ENCODE measurements at regions not wholly inside any gene's neighbourhood (a gene's known extent, or its start where the extent isn't known, plus 50 kb on each side); places are given as distances from the start of the nearest gene placed in this dataset.

GRCh38 chr18:61690418-61691138 lies 202.2 kb downstream of the RNF152 start:
- TF ChIP-seq, protein P1, sequence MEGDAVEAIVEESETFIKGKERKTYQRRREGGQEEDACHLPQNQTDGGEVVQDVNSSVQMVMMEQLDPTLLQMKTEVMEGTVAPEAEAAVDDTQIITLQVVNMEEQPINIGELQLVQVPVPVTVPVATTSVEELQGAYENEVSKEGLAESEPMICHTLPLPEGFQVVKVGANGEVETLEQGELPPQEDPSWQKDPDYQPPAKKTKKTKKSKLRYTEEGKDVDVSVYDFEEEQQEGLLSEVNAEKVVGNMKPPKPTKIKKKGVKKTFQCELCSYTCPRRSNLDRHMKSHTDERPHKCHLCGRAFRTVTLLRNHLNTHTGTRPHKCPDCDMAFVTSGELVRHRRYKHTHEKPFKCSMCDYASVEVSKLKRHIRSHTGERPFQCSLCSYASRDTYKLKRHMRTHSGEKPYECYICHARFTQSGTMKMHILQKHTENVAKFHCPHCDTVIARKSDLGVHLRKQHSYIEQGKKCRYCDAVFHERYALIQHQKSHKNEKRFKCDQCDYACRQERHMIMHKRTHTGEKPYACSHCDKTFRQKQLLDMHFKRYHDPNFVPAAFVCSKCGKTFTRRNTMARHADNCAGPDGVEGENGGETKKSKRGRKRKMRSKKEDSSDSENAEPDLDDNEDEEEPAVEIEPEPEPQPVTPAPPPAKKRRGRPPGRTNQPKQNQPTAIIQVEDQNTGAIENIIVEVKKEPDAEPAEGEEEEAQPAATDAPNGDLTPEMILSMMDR (IDR thresholded peaks at IDR 0.05; ENCODE audit: extremely low read depth in 1 of 2, insufficient read depth in 1 of 2, low read depth in 1 of 2, low read length in 2 of 2) = no peak
- TF ChIP-seq POLR2AphosphoS5 (IDR thresholded peaks at IDR 0.05; ENCODE audit: insufficient read depth, low read depth, low read length) = no peak
- TF ChIP-seq POLR2A (IDR thresholded peaks at IDR 0.05; ENCODE audit: low read depth, low read length) = no peak

Data from endothelial cell of umbilical vein (primary cell).